Progenitor cell of endocrine pancreas (in vitro differentiated cells): ENCODE measurements at regions not wholly inside any gene's neighbourhood (a gene's known extent, or its start where the extent isn't known, plus 50 kb on each side); places are given as distances from the start of the nearest gene placed in this dataset.

Experiments used
- DNase-seq: peaks from one replicate; pipeline ENCODE4 v3.0.0; 2021; ENCODE audit warnings: low spot score; ENCODE audit not compliant: unreplicated experiment
- H3K27ac Mint-ChIP-seq: 2 replicates; pipeline ENCODE4 v1.8.0; 2021; ENCODE audit warnings: mild to moderate bottlenecking, moderate library complexity, mixed read lengths
- H3K27me3 Mint-ChIP-seq: 2 replicates; pipeline ENCODE4 v1.8.0; 2021; ENCODE audit warnings: mixed read lengths
- H3K36me3 Mint-ChIP-seq: 2 replicates; pipeline ENCODE4 v1.8.0; 2022; ENCODE audit warnings: mixed read lengths; ENCODE audit not compliant: insufficient read depth
- H3K4me1 Mint-ChIP-seq: 2 replicates; pipeline ENCODE4 v1.8.0; 2021; ENCODE audit warnings: low read depth, mixed read lengths
- H3K4me3 Mint-ChIP-seq: 2 replicates; pipeline ENCODE4 v1.8.0; 2021; ENCODE audit warnings: low read depth, mild to moderate bottlenecking, moderate library complexity, mixed read lengths
- H3K9me3 Mint-ChIP-seq: 2 replicates; pipeline ENCODE4 v1.8.0; 2021; ENCODE audit warnings: low read depth, mixed read lengths
- CTCF ChIP-seq: fragments of 200-600 bp; sonication (generic); IDR thresholded peaks from one replicate; pipeline ENCODE4 v1.5.0; 2021; ENCODE audit warnings: antibody characterized with exemption, mild to moderate bottlenecking; ENCODE audit not compliant: unreplicated experiment

- Mint-ChIP-seq H3K27ac (no peak overlapping the region), H3K27me3 (peaks cover 31% of the 10 kb centered on the region), H3K9me3 (no peaks in the 10 kb centered on the region), H3K4me3 (no peak overlapping the region), H3K4me1 (no peaks in the 10 kb centered on the region), H3K36me3 (no peaks in the 10 kb centered on the region)
- DNase-seq, result no peak
- TF ChIP-seq CTCF, result no peak
Measured at GRCh38 chr16:85995541-85996423, 96.8 kb downstream of the IRF8 start.

GRCh38 chr16:85996843-85997242, 97.9 kb downstream of the IRF8 start:
- Mint-ChIP-seq H3K9me3 (no peaks in the 10 kb centered on the region), H3K36me3 (no peaks in the 10 kb centered on the region), H3K4me1 (no peaks in the 10 kb centered on the region), H3K27me3 (peaks cover 25% of the 10 kb centered on the region), H3K4me3 (no peak overlapping the region), H3K27ac (no peak overlapping the region)
- no peak for DNase-seq
- no peak for TF ChIP-seq CTCF

GRCh38 chr16:85998171-85998867, 99.4 kb downstream of the IRF8 start:
- Mint-ChIP-seq H3K27ac (no peak overlapping the region), H3K27me3 (peaks cover 14% of the 10 kb centered on the region), H3K4me1 (no peaks in the 10 kb centered on the region), H3K9me3 (no peaks in the 10 kb centered on the region), H3K36me3 (no peaks in the 10 kb centered on the region), H3K4me3 (no peak overlapping the region)
- TF ChIP-seq CTCF, result no peak
- no peak for DNase-seq

- H3K4me1 Mint-ChIP-seq, result no peaks in the 10 kb centered on the region
- no peaks in the 10 kb centered on the region for H3K36me3 Mint-ChIP-seq
Measured at GRCh38 chr16:85998868-85999729, 100.1 kb downstream of the IRF8 start.

More at GRCh38 chr16:85998868-85999729, 100.1 kb downstream of the IRF8 start:
- H3K27ac Mint-ChIP-seq, result no peak overlapping the region
- H3K4me3 Mint-ChIP-seq, result no peak overlapping the region
- no peak for DNase-seq
- H3K9me3 Mint-ChIP-seq, result no peaks in the 10 kb centered on the region
- peaks cover 19% of the 10 kb centered on the region for H3K27me3 Mint-ChIP-seq
- no peak for TF ChIP-seq CTCF
